GM18873 (cell line): ENCODE measurements at regions not wholly inside any gene's neighbourhood (a gene's known extent, or its start where the extent isn't known, plus 50 kb on each side); places are given as distances from the start of the nearest gene placed in this dataset.

Source experiments
- ATAC-seq: cut with Tn5 transposase; IDR thresholded peaks from one replicate; pipeline ENCODE4 v1.9.1; 2021; ENCODE audit warnings: mild to moderate bottlenecking, moderate library complexity, moderate number of reproducible peaks; ENCODE audit not compliant: unreplicated experiment, low FRiP score

- no peak for ATAC-seq
Observed at GRCh38 chr6:43940393-43941087, 170.5 kb downstream of the VEGFA start.

GRCh38 chr6:43940071-43940392 is 170.0 kb downstream of the VEGFA start:
- no peak for ATAC-seq

DNA sequence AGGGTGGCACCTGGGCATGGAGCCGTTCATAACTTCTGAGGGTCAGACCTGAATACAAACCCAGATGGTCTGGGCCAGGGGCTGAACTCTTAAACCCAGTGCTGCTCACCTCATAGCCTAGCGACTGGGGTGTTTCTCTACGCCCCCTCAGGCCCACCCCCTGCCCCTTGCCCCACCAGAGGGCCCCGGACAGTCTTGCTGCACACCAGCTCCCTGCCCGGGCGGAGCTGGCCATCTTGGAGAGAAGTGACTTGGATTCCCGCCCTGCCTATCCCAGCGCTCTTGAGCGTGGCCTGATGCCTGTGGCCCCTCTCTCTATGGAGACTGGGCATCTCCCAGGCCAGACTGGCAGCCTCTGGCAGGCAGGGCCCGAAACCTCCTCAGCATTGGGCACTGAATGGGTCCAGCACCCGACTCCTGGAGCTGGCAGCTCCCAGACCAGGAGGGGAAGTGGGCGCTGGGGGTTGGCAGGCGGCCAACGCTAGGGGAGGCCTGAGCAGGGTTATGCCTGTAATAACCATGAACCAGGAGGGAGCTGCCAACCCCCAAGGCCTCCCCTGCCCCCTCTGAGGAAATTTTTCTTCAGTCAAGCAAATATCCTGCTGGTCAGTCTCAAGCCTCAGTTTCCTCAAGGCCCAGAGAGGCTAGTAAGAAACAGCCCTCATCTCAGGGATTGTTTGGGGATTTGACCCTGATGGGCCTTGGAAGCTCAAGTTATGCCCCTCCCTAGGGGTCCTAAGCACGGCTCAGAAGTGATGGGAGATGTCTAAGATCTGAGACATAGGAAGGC is 169.5 kb downstream of the VEGFA start:
- ATAC-seq, result no peak

GRCh38 chr6:43938178-43939105 is 168.4 kb downstream of the VEGFA start:
- ATAC-seq, result no peak

- no peak for ATAC-seq
Observed at GRCh38 chr6:43937236-43938177, 167.5 kb downstream of the VEGFA start.

- ATAC-seq, result no peak
Observed at GRCh38 chr6:43936476-43936875, 166.5 kb downstream of the VEGFA start.

DNA sequence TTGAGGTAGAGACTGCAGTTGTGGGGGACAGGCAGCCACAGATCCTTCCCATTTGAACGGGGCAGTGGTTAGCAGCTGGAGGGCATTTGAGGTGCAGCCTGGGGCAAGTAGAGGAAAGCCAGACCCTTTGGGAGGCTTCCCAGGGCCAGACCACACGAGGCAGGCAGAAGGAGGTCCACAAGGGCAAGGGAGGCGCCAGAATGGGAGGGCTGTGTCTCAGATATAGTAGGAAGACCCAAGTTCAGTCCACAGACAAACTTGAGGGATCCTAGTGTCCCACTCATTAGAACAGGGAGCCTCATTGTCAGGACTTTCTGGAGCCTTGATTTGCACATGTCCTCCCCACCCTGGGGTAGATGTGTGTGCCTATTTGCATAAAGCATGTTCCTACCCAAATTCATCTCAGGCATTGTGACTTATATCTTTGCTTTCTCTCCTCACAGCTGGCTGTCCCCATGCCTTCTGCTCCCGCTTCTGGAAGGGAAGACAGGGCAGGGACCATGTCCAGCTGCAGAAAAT is 166.0 kb downstream of the VEGFA start:
- ATAC-seq, result no peak

- no peak for ATAC-seq
Observed at GRCh38 chr6:43934803-43935602, 165.0 kb downstream of the VEGFA start.

DNA sequence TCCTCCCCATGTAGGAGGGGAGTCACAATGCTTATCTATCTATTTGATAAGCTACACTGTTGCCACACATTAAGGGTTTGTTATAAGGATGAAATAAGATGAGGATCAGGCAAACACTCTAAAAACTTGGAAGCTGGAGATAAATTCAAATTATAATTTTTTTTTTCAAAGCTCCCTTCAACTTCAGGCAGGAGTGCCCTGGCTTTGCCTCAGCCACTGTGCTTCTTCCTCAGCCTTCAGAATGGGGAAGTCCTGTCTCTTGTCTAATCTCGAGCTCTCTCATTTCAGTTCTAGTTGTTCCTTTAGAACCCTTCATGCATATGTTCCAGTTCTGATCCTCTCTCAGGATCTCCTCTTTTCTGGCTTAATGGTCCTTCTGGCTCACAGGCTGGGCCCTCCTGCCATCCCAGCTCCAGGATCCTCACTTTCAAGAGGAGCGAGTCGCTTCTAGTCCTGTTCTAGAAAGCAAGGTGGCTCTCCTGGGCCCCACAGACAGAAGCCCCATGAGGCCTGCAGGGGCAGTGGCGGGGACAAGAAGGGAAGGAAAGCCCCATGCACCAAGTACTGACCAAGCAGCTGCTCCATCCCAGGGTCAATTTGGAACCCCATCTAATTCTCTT is 164.3 kb downstream of the VEGFA start:
- no peak for ATAC-seq

- no peak for ATAC-seq
Observed at GRCh38 chr6:43933148-43933885, 163.3 kb downstream of the VEGFA start.

GRCh38 chr6:43932259-43933147 is 162.5 kb downstream of the VEGFA start:
- no peak for ATAC-seq

GRCh38 chr6:43931201-43931600 is 161.2 kb downstream of the VEGFA start:
- no peak for ATAC-seq

DNA sequence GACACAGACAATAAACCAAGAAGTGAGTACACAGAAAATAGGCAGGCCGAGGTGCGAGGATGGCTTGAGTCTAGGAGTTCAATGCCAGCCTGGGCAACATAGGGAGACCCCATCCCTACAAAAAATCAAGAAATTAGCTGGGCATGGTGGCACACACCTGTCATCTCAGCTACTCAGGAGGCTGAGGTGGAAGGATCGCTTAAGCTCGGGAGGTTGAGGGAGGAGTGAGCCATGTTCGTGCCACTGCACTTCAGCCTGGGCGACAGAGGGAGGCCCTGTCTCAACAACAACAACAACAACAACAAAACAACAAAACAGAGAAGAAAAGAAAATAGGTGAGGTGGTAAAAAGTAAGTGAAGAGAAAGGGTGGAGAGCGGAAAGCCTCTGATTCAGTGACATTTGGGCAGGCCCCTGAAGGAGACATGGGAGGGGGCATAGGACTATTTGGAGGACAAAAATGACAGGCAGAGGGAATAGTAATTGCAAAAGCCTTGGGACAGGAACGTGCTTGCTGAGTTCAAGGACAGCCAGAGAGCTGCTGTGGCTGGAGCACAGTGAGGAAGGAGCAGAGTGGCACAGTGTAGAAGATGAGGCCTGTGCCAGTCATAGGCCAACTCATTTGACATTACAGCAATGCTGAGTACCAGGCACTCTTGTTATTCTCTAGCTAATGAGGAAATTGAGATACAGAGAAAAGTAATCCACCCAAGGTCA is 160.6 kb downstream of the VEGFA start:
- ATAC-seq, result no peak

DNA sequence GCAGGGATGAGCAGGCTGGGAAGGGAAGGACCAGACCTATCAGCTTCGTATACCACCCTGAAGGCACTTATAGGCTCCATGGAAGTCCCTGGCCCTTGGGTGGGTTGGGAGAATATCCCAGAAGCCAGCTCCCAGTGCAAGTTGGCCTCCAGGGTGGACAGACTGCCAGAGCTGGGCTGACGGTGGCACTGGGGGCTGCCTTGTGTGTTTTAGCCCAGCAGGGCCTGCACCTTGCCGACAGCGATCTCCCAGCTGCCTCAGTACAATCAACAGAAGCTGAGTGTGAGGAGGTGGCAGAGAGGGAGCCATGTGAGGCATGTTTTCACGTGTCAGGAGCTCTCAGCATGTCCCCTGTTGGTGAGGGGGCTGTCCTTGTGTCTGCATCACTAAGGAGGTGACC is 159.5 kb downstream of the VEGFA start:
- no peak for ATAC-seq

DNA sequence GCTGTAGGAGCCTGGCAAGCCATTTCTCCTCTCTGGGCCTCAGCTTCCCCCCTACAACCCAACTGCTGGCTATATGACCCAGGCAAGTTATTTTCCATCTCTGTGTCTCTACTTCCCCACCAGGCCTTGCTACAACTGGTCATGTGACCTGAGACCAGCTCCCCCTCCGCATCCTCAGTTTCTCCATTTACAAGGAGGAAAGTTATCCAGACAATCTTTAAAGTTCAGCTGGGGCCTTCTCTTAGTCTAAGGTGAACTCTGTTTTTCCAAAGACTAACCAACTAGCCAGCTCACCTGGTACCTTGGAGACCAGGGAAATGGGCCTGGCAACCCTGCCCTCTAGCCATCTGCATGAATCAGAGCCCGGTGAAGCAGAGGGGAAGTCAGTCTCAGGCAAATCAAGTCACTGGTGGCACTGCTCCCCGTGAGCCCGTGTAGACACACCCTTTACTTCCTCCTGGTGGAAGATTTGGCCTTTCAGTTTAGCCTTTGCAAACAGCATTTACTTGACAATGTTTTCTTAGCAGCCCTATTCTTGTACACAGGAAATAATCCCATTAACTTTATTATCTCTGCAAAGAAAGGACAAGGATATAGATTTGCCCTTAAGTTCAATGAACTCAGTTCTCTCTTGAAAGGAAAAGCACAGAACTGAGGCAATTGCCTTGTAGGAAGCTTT is 157.7 kb downstream of the VEGFA start:
- no peak for ATAC-seq
